Neural cell (in vitro differentiated cells): ENCODE measurements at regions not wholly inside any gene's neighbourhood (a gene's known extent, or its start where the extent isn't known, plus 50 kb on each side); places are given as distances from the start of the nearest gene placed in this dataset.

Experiments used
- H2AFZ ChIP-seq: fragments of 200-600, 300-800 bp; sonication (generic), shearing (Covaris generic); 2 replicates; pipeline ENCODE4 v1.6.0; 2014; ENCODE audit warnings: low read depth, mild to moderate bottlenecking, antibody characterized with exemption, low read length, moderate library complexity
- H3F3A ChIP-seq: fragments of 200-600 bp; shearing (Covaris generic); 2 replicates; pipeline ENCODE4 v1.6.1; 2016; ENCODE audit warnings: mild to moderate bottlenecking, moderate library complexity, mixed read lengths, antibody characterized with exemption, low read length; ENCODE audit not compliant: insufficient read depth, poor library complexity, severe bottlenecking
- H3K27ac ChIP-seq: fragments of 200-600, 300-800 bp; sonication (generic), shearing (Covaris generic); 2 replicates; pipeline ENCODE4 v1.5.1; 2014; ENCODE audit warnings: mild to moderate bottlenecking, low read length, moderate library complexity
- H3K27me3 ChIP-seq: fragments of 300-800, 200-600 bp; sonication (generic), shearing (Covaris generic); 2 replicates; pipeline ENCODE4 v1.6.0; 2014; ENCODE audit warnings: mild to moderate bottlenecking, low read depth, low read length, moderate library complexity; ENCODE audit not compliant: insufficient read depth
- H3K36me3 ChIP-seq: fragments of 300-800, 200-600 bp; sonication (generic), shearing (Covaris generic); 2 replicates; pipeline ENCODE4 v1.5.1; 2014; ENCODE audit warnings: mild to moderate bottlenecking, antibody characterized with exemption, low read length, moderate library complexity; ENCODE audit not compliant: insufficient read depth
- H3K4me2 ChIP-seq: fragments of 300-800, 200-600 bp; sonication (generic), shearing (Covaris generic); 2 replicates; pipeline ENCODE4 v1.6.0; 2014; ENCODE audit warnings: mild to moderate bottlenecking, low read length
- H3K4me3 ChIP-seq: fragments of 300-800, 200-600 bp; sonication (generic), shearing (Covaris generic); 2 replicates; pipeline ENCODE4 v1.5.1; 2014; ENCODE audit warnings: mild to moderate bottlenecking, low read length, moderate library complexity
- H3K79me2 ChIP-seq: fragments of 200-600 bp; shearing (Covaris generic); replicated peaks from 2 replicates; pipeline ENCODE4 v1.6.0; 2014; ENCODE audit warnings: mild to moderate bottlenecking, low read length, moderate library complexity; ENCODE audit not compliant: insufficient read depth
- H3K9ac ChIP-seq: fragments of 300-800, 200-600 bp; sonication (generic), shearing (Covaris generic); 2 replicates; pipeline ENCODE4 v1.6.1; 2016; ENCODE audit warnings: mild to moderate bottlenecking, low read length, mixed read lengths
- H3K9me2 ChIP-seq: fragments of 200-600 bp; shearing (Covaris generic); 2 replicates; pipeline ENCODE4 v1.6.1; 2016; ENCODE audit warnings: mild to moderate bottlenecking, low read length, mixed read lengths; ENCODE audit not compliant: insufficient read depth
- H3K9me3 ChIP-seq: fragments of 200-600, 300-800 bp; sonication (generic), shearing (Covaris generic); 2 replicates; pipeline ENCODE4 v1.6.1; 2016; ENCODE audit warnings: mild to moderate bottlenecking, mixed run types, low read length, moderate library complexity, mixed read lengths
- H4K20me1 ChIP-seq: fragments of 200-600 bp; shearing (Covaris generic); 2 replicates; pipeline ENCODE4 v1.6.1; 2016; ENCODE audit warnings: mild to moderate bottlenecking, mixed run types; ENCODE audit not compliant: insufficient read depth
- CTCF ChIP-seq: fragments of 450-650 bp; IDR thresholded peaks from 2 replicates; pipeline ENCODE4 v1.5.1; 2014; ENCODE audit warnings: antibody characterized with exemption, mild to moderate bottlenecking, moderate library complexity; ENCODE audit not compliant: poor library complexity, severe bottlenecking
- EP300 ChIP-seq: fragments of 450-650 bp; conservative IDR thresholded peaks from 2 replicates; pipeline ENCODE4 v1.6.1; 2014; ENCODE audit warnings: antibody characterized with exemption, mild to moderate bottlenecking, moderate library complexity; ENCODE audit not compliant: poor library complexity, severe bottlenecking
- EZH2 ChIP-seq: fragments of 200-600, 300-800 bp; shearing (Covaris generic), sonication (generic); IDR thresholded peaks from 2 replicates; pipeline ENCODE4 v1.6.1; 2014; ENCODE audit warnings: antibody characterized with exemption, low read length, borderline replicate concordance, mild to moderate bottlenecking; ENCODE audit not compliant: insufficient read depth, poor library complexity, severe bottlenecking
- MXI1 ChIP-seq: fragments of 450-650 bp; conservative IDR thresholded peaks from 2 replicates; pipeline ENCODE4 v1.6.1; 2014; ENCODE audit warnings: antibody characterized with exemption, mild to moderate bottlenecking; ENCODE audit not compliant: poor library complexity, severe bottlenecking
- POLR2AphosphoS5 ChIP-seq: IDR thresholded peaks from 2 replicates; pipeline ENCODE4 v1.6.1; 2012
- RAD21 ChIP-seq: fragments of 450-650 bp; conservative IDR thresholded peaks from 2 replicates; pipeline ENCODE4 v1.6.1; 2014; ENCODE audit warnings: antibody characterized with exemption, mild to moderate bottlenecking, moderate library complexity
- REST ChIP-seq: IDR thresholded peaks from 2 replicates; pipeline ENCODE4 v1.6.1; 2012; ENCODE audit warnings: borderline replicate concordance
- SMC3 ChIP-seq: fragments of 450-650 bp; conservative IDR thresholded peaks from 2 replicates; pipeline ENCODE4 v1.6.1; 2014; ENCODE audit warnings: antibody characterized with exemption, mild to moderate bottlenecking, moderate library complexity; ENCODE audit not compliant: poor library complexity
- TAF1 ChIP-seq: IDR thresholded peaks from 2 replicates; pipeline ENCODE4 v1.6.1; 2012; ENCODE audit warnings: low read depth

GRCh38 chr1:218494449-218494852, 149.3 kb downstream of the TGFB2 start:
- H3K9ac ChIP-seq: no peak overlapping the region
- H3K9me3 ChIP-seq: no peaks in the 10 kb centered on the region
- no peak overlapping the region for H2AFZ ChIP-seq
- TF ChIP-seq REST (no peak), POLR2AphosphoS5 (no peak), SMC3 (no peak)
- no peak overlapping the region for H3K27ac ChIP-seq
- H3F3A ChIP-seq: no peaks in the 10 kb centered on the region
- H3K4me2 ChIP-seq: no peak overlapping the region
- no peaks in the 10 kb centered on the region for H3K9me2 ChIP-seq
- H3K36me3 ChIP-seq: no peaks in the 10 kb centered on the region
- no peaks in the 10 kb centered on the region for H4K20me1 ChIP-seq
- no peaks in the 10 kb centered on the region for H3K27me3 ChIP-seq
- no peak overlapping the region for H3K4me3 ChIP-seq
- H3K79me2 ChIP-seq: no peaks in the 10 kb centered on the region

- H3K9ac ChIP-seq: no peak overlapping the region
- TF ChIP-seq RAD21: no peak
- no peak for TF ChIP-seq CTCF
- no peak for TF ChIP-seq POLR2AphosphoS5
- TF ChIP-seq EP300: no peak
- TF ChIP-seq SMC3: no peak
- TF ChIP-seq TAF1: no peak
- TF ChIP-seq EZH2: no peak
- no peak for TF ChIP-seq REST
- TF ChIP-seq MXI1: no peak
- H3K27me3 ChIP-seq: no peaks in the 10 kb centered on the region
- no peak overlapping the region for H3K4me2 ChIP-seq
- H3K36me3 ChIP-seq: no peaks in the 10 kb centered on the region
- no peak overlapping the region for H3K4me3 ChIP-seq
- H3K27ac ChIP-seq: no peak overlapping the region
- no peak overlapping the region for H2AFZ ChIP-seq
- H4K20me1 ChIP-seq: no peaks in the 10 kb centered on the region
- H3F3A ChIP-seq: no peaks in the 10 kb centered on the region
- H3K9me3 ChIP-seq: no peaks in the 10 kb centered on the region
- no peaks in the 10 kb centered on the region for H3K79me2 ChIP-seq
- H3K9me2 ChIP-seq: no peaks in the 10 kb centered on the region
Observed at GRCh38 chr1:218495931-218496330, 150.8 kb downstream of the TGFB2 start.
